IPS-NIHi7 (cell line): ENCODE measurements at regions not wholly inside any gene's neighbourhood (a gene's known extent, or its start where the extent isn't known, plus 50 kb on each side); places are given as distances from the start of the nearest gene placed in this dataset.
"Not testable (repeated sequence)": the region's sequence is repeated elsewhere in the genome, so short reads cannot be mapped to it uniquely, and the experiment has no call there.

Experiments used
- DNase-seq: peaks from one replicate; pipeline ENCODE4 v3.0.0; 2012; ENCODE audit warnings: mixed read lengths; ENCODE audit errors: extremely low spot score

DNA sequence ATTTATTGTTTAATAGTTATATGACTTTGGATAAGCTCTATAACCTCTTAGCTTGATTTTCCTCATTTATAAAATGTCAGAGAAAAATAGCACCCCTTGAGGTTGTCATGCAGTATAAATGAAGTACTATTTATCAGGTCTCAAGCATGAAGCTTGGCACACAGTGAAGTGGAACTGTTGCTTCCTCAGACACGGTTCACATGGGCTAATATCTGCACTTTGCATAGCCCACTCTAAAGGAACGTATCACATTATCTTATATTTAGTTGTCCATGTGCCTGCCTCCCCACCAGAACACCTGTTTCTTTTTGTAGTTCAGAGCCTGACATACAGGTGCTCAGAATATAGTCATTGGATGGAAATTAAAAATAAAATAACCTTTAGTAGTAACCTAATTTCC is 273.7 kb downstream of the SOX2 start:
- DNase-seq: no peak

DNA sequence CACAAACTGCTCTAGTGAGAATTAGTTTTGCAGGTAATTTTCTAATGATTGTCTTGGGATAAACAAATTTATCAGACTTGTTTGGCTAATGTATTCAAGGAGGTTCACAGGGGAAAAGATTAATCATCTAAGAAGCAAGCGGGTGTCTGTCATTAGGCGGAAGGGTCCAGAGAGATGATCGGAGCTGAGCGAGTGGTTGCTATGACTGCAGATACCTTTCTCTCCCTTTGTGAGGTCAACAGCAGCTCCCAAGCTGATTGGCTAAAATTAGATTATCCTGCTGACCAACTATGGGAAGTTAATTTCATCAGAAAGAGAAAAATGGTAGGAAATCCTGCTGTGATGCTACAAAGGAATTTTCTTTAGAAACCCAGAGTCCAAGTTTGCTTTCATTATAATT is 276.0 kb downstream of the SOX2 start:
- no peak for DNase-seq

DNA sequence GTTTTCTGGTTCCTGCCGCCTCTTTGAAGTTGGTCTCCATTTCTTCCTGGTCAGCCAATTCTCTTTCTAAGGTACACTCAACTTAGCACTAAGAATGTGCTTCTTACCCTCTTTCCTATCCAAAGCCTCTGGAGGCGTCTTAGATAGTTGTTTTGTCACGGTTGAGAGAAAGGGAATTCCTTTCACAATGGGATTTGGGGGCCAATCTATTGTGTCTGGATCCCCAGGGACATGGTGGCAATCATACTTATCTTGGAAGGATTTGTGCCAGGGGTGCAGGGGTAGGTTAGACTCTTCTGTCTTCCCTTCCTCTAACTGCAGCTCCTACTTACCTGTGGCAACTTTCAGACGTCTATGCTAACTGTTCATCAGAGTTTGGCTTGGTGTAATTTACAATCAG is 287.1 kb downstream of the SOX2 start:
- DNase-seq: no peak

DNA sequence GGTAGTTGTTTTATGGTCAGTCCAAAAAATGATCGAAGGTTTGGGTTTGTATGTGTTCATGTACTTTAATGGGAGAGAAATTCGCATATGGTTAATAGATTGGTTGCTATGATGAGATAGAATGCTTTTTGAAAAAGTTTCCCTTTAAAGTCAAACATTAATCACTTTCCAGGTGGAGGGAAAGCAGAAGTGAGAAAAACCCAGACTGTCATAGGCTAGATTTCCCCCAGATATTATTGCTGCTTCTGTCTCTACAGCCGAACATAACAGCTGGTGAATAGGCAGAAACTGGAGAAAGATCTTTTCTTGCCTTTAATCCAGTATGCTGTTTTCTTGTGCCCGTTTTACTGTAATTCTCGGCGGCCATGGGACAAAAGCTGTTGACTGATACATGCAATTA is 287.6 kb downstream of the SOX2 start:
- DNase-seq: no peak

DNA sequence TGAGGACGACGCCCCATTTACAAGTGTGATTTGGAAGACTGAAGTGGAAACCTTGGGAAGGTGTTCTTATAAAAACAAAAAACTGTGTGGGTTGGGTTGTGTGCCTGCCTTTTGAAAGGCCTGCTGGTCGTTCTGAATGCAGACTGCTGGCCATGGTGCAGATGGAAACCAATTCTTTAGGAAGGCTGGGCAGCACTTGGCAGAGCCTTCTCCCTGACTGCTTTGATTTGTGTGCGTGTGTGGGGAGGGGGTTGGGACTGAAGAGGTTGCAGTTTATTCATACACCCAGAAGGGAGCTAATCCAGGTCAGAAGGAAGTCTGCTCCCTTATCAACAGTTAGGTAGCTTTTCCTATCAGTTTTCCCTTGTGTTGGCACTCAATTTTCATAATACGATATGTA is 288.7 kb downstream of the SOX2 start:
- no peak for DNase-seq

DNA sequence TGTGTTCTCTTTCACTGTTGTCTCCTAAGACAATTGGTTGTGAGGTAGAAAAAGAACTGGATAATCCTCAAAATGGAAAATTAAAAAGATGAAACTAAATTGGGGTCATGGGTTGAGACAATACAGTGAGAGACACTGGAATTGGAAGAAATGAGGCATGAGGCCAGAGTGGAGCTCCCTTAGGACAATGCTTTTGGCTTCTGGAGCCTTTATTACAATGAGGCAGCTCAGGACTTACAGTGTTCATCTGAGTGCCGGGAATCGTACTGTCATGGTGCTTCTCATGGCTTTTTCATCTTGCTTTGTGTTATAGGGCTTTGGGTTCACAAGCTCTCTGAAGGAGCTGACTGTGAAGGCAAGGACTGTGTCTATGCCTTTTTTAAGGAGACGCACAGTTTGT is 293.5 kb downstream of the SOX2 start:
- no peak for DNase-seq

DNA sequence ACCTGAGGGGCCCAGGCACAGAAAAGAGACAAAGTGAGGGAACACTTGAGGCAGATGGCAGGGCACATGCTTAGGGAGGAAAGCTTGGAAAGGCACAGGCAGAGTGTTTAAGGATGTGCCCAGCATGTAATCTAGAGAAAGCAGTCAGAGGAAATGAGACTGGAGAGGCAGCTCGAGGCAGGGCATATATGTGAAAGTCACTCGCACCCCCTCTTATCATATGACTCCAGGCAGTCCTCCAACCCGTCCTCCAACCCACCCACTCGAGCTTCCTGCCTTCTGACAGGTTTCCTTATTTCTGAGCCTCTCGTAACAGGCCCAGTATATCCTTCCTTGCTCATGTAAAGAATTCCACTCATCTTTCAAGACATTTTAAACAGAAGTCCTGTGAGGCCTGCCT is 294.0 kb downstream of the SOX2 start:
- no peak for DNase-seq

DNA sequence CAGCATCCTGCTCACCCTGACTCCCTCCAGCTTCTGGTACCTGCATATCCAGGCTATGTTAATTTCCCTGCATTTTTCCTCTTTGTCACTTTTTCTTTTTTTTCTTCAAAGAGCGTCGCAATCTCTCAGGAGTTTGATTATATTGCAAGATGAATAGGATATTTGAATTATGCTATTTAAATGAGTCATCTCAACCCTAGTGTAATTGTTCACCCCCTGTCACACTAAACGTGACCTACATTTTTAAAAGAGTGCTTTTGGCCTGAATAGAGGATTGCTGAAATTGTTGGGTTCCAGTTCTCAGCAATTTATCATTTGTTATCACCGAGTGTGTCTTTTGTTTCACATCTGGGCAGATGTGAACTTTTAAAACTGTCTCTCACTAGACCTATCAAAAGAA is 294.7 kb downstream of the SOX2 start:
- no peak for DNase-seq

DNA sequence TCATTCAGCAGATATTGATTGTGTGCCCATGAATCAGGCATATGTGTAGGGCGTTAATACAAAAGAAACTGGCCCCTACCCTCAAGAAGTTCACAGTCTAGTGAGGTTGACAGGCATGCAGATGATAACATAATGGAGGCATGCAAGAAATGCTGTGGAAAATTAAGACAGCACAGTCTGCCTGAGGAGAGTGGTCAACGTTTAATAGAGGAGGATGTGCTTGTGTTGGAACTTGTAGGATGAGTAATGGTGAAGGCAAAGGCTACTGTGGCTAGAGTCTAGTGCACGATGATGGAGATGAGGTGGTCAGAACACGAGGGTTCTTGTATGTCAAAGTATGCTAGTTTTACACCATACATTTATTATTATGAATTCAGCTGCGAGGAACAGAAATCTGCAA is 295.7 kb downstream of the SOX2 start:
- no peak for DNase-seq

DNA sequence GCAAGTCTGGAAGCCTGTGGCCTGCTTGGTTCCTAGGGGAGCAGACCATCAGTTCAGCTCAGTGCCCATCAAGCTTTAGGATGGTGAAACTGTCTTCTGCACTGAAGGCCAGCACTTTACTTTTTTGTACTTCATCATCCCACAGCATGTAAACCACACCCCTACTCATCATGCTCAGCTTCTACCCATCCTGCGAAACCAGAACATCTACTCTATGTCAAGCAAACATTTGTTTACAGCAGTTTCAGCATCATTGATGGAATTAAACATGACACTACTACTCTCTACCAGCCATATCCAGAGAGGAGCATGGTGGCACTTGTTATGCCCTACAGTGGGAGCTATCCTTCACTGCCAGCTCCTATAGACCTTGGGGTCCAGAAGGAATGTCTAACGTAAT is 306.6 kb downstream of the SOX2 start:
- no peak for DNase-seq

DNA sequence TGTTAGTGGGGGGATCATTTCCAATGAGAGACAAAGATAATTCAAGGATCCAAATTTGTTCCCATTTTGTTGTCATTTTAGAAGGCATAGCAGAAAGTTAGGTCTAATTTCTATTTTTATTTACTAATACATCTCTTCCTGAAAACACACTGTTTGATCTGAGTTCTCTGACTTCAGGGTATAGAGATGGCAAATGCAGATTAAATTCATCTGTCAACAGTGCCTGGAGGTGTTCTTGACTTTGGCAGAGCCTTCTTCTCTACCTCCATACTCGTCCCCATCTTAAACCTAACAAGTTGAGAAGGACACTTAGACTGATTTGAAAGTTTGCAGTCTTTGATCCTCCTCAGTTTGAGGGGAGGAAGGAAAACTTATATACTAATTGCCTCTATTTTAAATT is 308.2 kb downstream of the SOX2 start:
- no peak for DNase-seq

DNA sequence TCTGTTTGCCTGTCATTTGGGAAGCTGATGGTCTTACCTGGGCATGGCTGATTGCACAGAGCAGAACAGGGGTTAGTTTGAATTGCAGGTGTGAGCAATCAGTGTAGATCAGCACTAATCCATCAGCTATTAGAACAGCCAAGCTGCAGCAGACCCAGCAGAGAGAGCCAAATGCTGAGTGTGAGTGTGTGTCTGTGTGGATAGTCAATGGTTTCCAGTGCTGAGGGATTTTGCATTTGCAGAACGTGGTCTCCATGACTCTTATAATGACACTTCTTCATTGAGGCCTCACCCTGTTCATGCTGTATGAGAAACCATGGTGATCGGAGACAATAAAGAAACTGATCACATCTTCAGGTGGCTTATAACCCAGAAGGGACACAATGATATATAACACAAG is 312.1 kb downstream of the SOX2 start:
- DNase-seq: no peak

DNA sequence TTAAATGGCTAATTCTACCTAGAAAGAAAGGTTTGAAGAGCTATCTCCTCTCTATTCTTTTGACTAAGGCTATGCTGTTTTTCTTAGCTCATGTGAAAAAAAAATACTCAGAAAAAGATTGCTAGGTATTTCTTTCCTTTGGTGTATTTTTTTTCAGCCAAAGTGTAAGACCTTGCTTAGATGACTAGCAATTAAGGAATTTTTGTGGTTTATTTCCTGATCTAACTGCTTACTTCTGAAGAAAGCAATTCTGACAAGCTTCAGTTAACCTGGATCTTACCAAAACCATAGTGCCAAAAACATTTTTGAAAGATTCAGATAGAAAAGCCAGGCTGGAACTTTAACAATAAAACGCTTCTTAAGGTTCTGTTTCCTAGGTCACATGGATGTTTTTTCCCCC is 315.6 kb downstream of the SOX2 start:
- no peak for DNase-seq

DNA sequence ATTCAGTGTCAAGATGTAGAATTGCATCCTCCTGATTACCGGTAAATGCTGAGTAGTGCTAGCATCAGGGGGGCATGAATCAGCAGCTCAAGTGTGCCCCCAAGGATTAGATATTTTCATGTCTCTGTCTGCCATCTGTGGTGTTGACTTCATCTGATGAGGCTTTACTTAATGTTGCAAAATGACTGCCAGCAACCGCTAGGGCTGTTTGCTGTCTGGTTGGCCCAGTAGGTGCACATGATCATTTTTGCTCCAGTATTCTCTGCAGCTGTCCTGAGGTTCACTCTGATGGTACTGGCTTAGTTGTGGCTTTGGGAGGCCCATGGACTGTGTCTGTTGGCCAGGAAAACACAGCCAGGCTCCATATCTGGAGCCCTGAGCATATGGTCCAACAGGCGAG is 316.4 kb downstream of the SOX2 start:
- no peak for DNase-seq

DNA sequence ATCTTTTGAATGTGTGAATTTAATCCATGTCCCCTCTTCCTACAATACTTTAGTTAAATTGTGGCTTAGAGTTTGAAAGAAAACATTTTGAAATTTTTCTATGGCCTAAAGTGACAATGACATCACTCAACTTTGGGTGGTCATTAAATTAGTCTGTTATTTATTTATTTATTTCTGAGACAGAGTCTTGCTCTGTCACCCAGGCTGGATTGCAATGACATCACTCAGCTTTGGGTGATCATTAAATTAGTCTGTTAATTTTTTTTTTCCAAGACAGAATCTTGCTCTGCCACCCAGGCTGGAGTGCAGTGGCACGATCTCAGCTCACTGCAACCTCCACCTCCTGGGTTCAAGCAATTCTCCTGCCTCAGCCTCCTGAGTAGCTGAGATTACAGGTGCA is 322.5 kb downstream of the SOX2 start:
- not testable (repeated sequence) for DNase-seq

DNA sequence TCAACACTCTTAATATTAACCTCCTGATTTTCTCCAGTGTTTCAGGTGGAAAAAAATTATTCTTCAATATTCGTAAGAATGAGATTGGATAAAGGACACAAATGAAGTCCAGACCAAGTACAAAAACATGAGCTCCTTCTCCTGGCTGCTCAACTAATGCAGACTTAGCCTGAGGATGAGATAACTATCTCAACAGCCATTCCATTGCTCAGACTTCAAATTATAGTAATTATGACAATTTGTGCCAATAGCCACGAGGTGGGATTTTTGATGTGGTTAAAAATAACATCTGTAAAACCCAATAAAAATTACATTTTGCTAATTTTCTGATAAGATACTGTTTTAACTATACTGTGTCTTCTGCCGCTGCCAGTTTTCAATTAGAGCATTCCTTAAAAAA is 323.6 kb downstream of the SOX2 start:
- DNase-seq: no peak

DNA sequence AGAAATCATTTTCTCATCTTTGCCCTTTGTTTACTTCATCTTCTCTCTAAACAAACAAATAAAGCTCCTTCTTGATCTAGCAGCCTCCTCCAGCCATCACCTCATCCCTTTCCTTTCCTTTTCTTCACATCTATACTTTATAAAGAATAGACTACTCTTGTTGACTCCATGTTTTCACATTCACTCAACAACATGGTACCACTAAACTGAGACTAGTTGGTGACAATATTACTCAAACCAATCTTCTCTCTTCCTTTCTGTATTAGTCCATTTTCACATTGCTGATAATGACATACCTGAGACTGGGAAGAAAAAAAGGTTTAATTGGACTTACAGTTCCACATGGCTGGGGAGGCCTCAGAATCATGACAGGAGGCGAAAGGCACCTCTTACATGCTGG is 324.7 kb downstream of the SOX2 start:
- no peak for DNase-seq

DNA sequence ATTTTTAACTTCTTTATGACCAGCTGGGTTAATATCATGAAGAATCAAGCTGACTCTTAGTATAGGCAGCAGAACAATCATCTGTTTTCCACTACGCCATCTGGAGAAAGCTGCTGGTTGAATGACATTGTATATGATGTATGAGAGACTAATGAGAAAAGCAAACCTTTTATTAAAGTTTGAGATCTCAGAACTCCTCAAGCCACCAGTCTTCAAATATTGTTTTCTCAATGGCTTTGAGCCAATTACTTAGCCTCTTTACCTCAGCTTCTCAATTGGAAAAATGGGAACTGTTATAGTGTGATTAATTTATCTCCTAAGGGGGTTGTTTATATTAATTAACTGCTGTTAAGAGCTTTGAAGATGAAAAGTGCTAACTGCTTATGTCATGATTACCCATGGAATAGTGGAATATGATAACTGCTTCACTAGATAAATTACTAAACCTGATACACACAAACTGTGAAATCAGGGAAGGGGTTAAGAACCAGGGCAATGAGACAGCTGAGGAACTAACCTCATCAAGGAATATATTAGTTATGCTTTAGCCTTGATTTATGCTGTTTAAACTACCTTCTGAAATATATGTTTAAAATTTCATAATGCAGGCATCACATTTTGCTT is 330.1 kb downstream of the SOX2 start:
- no peak for DNase-seq

DNA sequence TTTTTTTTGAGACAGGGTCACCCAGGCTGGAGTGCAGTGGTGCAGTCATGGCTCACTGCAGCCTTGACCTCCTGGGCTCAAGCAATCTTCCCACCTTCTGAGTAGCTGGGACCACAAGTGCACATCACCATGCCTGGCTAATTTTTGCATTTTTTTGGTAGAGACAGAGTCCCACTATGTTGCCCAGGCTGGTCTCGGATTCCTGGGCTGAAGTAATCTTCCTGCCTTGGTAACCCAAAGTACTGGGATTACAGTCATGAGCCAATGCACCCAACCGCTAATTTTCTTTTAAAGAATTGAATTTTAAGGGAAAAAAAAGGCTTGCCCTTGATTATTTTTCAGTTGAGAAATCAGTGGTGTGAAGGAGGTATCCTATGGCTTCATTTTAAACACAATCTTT is 334.0 kb downstream of the SOX2 start:
- no peak for DNase-seq

DNA sequence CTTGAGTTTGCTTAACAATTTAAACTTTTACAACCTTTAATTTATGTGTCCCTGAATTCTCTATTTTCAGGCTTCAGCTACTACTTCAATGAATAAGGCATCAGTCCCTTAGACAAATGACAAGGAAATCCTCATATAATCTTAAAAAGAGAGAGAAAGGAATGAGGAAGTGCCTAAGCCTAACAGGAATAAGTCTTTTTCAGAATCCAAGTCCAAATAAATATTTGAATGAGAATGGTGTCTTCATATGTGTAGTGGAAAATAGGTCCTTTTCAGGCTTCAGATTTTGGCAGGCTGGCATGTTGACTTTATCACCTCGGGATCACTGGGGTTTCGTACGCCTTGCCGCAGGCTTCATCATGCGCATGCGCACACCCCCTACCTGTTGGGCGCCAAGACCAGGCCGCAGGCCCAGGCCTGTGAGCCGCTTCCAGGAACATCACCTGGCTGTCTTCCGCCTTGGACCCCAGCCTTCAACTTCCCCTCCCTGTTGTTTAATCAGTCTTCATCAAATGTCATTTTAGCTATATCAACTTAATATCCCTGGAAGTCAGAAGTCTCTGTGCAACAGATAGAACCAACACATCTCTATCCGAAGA is 334.5 kb downstream of the SOX2 start:
- no peak for DNase-seq

DNA sequence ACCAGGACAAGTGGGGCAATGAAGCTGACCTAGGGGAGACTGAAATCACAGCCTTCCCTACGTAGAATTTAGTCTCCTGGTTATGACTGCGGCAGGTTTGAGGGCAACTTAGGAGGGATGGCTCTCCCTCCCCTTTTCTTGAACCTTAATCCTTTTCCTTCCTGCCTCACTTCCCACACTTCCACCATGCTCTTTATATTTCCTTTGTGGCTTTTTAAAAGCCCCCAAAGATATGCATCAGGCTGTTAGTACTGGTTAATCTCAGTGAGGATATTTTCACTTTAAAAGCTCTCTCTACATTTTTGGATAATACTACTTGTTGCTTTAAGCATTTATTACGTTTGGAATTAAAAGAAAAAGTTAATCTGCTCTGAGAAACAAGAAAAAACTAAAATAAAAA is 339.2 kb downstream of the SOX2 start:
- DNase-seq: no peak

DNA sequence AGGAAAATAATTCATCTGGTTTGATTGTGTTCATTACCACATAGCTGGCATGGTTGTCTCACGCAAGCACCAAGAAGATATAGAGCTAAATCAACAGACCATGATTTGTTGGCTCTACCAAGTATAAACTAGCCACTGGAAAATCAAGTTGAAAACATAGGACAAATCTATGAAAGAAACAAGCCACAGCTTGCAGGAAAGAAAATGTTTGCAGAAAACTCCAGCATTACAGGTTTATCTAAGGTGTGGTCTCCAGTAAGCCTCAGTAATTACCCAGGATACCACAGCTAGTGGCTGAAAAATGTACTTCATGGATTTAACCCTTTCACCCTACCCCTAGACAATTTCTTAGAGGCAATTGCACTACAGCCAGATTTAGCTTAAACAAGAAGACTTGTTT is 340.6 kb downstream of the SOX2 start:
- no peak for DNase-seq

DNA sequence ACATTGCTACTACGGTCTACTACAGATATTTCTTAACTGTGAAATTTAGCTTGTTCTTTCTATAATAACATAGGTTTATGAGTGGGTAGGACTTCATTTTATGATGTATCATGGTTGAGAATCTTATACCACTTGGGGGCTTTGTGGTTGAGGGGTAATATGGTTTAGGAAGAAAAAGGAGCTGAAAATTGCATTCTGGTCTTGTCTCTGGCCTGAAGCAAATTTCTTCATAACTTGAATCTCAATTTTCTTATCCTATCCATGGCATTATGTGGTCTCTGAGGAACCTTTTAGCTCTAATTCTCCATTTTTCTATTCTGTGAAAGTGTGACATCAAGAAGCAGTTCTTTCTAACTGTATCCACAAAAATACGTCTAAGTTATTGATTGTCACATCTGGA is 341.0 kb downstream of the SOX2 start:
- DNase-seq: no peak

DNA sequence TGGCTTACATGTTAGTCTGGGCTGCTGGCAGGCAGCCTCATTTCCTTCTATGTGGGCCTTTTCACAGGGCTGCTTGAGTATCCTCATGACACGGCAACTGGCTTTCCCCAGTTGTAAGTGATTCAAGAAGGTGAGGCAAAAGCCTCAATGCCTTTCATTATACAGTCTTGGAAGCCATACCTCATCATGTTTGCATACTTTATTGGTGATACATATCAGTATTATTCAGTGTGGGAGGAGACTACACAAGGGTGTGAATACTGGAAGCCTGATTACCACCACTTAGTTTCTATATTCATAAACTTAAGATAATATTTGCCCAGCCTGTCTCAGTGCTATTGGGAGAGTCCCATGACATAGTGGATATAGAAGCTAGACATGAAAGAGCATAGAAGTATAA is 346.8 kb downstream of the SOX2 start:
- DNase-seq: no peak
